PC-9 (cell line): ENCODE measurements at regions not wholly inside any gene's neighbourhood (a gene's known extent, or its start where the extent isn't known, plus 50 kb on each side); places are given as distances from the start of the nearest gene placed in this dataset.

Experiments
- CTCF ChIP-seq: fragments of 200-600 bp; sonication (generic); conservative IDR thresholded peaks from 2 replicates; pipeline ENCODE4 v1.6.1; 2017; ENCODE audit warnings: mixed run types, antibody characterized with exemption, mild to moderate bottlenecking, moderate library complexity
- EZH2 ChIP-seq: fragments of 200-600 bp; sonication (generic); IDR thresholded peaks from 2 replicates; pipeline ENCODE4 v1.8.0; 2017; ENCODE audit warnings: antibody characterized with exemption, low read depth

- no peak for TF ChIP-seq CTCF
- no peak for TF ChIP-seq EZH2
Observed at GRCh38 chr1:234854645-234855039, 244.7 kb upstream of the IRF2BP2 start.
